Sigmoid colon (tissue), 6 donors: ENCODE measurements at regions not wholly inside any gene's neighbourhood (a gene's known extent, or its start where the extent isn't known, plus 50 kb on each side); places are given as distances from the start of the nearest gene placed in this dataset.

Experiments used
- DNase-seq: peaks from one replicate; pipeline ENCODE4 v3.0.0-alpha.2; 2019
- H3K27ac ChIP-seq, 4 donors: fragments of 200-600 bp; sonication (generic); one replicate each; pipeline ENCODE4 v1.5.1; 2016 to 2019; ENCODE audit warnings: mild to moderate bottlenecking in 1 of 4
- H3K27me3 ChIP-seq, 3 donors: fragments of 200-600 bp; sonication (generic); one replicate each; pipeline ENCODE4 v1.5.1; 2019; ENCODE audit warnings: mild to moderate bottlenecking in 1 of 3
- H3K36me3 ChIP-seq, 4 donors: fragments of 200-600 bp; sonication (generic); one replicate each; pipeline ENCODE4 v1.5.1; 2016 to 2019
- H3K4me1 ChIP-seq, 4 donors: fragments of 200-600 bp; sonication (generic); one replicate each; pipeline ENCODE4 v1.5.1; 2017 to 2019
- H3K4me3 ChIP-seq, 4 donors: fragments of 200-600 bp; sonication (generic); one replicate each; pipeline ENCODE4 v1.5.1; 2017 to 2019; ENCODE audit warnings: mild to moderate bottlenecking in 2 of 4, moderate library complexity in 1 of 4
- H3K9me3 ChIP-seq, 4 donors: fragments of 200-600 bp in 3 of 4; sonication (generic) in 3 of 4; one replicate each; pipeline versions ENCODE4 v1.5.1 to v1.6.1; 2013 to 2019
- EP300 ChIP-seq, 4 donors: sonication (generic); formaldehyde crosslinking; IDR thresholded peaks; one replicate each; pipeline ENCODE4 v1.6.1; 2017; ENCODE audit warnings: antibody characterized with exemption in 4 of 4
- POLR2A ChIP-seq, 2 donors: fragments of 450-650 bp; IDR thresholded peaks; one replicate each; pipeline ENCODE4 v1.6.1; 2016; ENCODE audit warnings: antibody characterized with exemption in 2 of 2, mild to moderate bottlenecking in 2 of 2, moderate library complexity in 2 of 2
- POLR2AphosphoS5 ChIP-seq, 4 donors: sonication (generic); formaldehyde crosslinking; IDR thresholded peaks; one replicate each; pipeline ENCODE4 v1.6.1; 2017; ENCODE audit warnings: antibody characterized with exemption in 4 of 4
- WGBS, 2 donors: extraction: QIAGEN DNeasy Blood & Tissue Kit; methylation state at CpG; one replicate each; pipeline ENCODE4 v1.1.7; 2013; 5-methylcytosine and 5-hydroxymethylcytosine counted together
- intact Hi-C: fragments of 100-400 bp; cut with DNase I; formaldehyde crosslinking; loops from one replicate; pipeline ENCODE4 v1.15.1; 2023
- TF ChIP-seq, protein P1 (sequence below), 4 experiments: fragments of 450-650 bp in 3 of 4; fragments of 200-600 bp in 1 of 4; IDR thresholded peaks; one replicate each; pipeline ENCODE4 v1.5.1; 2016 to 2019; ENCODE audit warnings: antibody characterized with exemption in 4 of 4, mild to moderate bottlenecking in 3 of 4, moderate library complexity in 2 of 4
- donor health status: healthy with polysubstance abuse.
- donor health status: healthy.

DNA sequence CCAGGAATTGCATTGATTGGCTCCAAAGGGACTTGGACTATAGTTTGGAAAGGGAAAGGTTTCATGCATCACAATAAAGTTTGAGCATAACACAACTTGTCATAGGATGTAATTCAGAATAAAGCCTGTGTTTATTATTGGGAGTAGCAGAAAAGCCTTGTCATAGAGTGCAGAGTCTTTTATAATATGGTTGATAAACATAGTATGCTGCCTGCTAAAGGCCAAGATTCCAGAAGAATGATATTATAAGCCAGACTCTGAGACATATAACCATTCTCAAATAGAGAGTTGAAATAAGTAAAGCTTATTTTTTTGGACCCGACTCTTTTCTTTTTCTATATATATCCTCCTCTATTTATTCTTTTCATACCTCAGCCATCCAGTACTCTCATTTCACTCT lies 207.3 kb downstream of the LRIG3 start:
- TF ChIP-seq POLR2A (IDR thresholded peaks at IDR 0.05) (no peak), POLR2AphosphoS5 (IDR thresholded peaks at IDR 0.05) (no peak), EP300 (IDR thresholded peaks at IDR 0.05) (no peak)
- TF ChIP-seq, protein P1, sequence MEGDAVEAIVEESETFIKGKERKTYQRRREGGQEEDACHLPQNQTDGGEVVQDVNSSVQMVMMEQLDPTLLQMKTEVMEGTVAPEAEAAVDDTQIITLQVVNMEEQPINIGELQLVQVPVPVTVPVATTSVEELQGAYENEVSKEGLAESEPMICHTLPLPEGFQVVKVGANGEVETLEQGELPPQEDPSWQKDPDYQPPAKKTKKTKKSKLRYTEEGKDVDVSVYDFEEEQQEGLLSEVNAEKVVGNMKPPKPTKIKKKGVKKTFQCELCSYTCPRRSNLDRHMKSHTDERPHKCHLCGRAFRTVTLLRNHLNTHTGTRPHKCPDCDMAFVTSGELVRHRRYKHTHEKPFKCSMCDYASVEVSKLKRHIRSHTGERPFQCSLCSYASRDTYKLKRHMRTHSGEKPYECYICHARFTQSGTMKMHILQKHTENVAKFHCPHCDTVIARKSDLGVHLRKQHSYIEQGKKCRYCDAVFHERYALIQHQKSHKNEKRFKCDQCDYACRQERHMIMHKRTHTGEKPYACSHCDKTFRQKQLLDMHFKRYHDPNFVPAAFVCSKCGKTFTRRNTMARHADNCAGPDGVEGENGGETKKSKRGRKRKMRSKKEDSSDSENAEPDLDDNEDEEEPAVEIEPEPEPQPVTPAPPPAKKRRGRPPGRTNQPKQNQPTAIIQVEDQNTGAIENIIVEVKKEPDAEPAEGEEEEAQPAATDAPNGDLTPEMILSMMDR (IDR thresholded peaks at IDR 0.05): no peak
- no peaks in the 10 kb centered on the region for H3K27me3 ChIP-seq
- H3K4me3 ChIP-seq: no peak overlapping the region
- no peak for DNase-seq
- H3K9me3 ChIP-seq: no peaks in the 10 kb centered on the region
- H3K36me3 ChIP-seq: no peaks in the 10 kb centered on the region
- no peaks in the 10 kb centered on the region for H3K4me1 ChIP-seq
- H3K27ac ChIP-seq: no peak overlapping the region
- WGBS, 2 donors: 73 to 94% methylated on average over 1 of the region's 1 CpG
- intact Hi-C loops: no loop called here

DNA sequence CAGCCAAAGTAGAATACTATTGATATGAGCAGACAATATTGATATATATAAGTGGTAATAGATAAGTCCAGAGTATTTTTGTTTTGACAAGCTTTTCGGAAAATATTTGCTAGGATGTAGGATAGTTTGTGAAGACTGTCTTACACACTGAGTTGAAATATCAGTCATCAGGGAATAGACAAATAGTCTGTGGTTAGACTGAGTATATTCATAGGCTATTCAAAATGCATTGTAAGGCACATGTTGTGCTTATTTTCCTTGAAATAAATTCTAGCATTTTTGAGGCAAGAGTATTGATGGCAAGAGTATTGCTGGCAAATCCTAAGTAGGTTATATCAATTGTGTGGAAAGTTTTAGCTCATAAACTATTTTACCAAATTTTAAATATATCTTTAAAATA lies 201.1 kb downstream of the LRIG3 start:
- H3K27me3 ChIP-seq: no peaks in the 10 kb centered on the region
- TF ChIP-seq, protein P1 (IDR thresholded peaks at IDR 0.05): no peak
- TF ChIP-seq POLR2A (IDR thresholded peaks at IDR 0.05): no peak
- no peak for TF ChIP-seq EP300 (IDR thresholded peaks at IDR 0.05)
- TF ChIP-seq POLR2AphosphoS5 (IDR thresholded peaks at IDR 0.05): no peak
- intact Hi-C loops: no loop called here
- no peaks in the 10 kb centered on the region for H3K36me3 ChIP-seq
- DNase-seq: no peak
- no peaks in the 10 kb centered on the region for H3K9me3 ChIP-seq
- H3K4me3 ChIP-seq: no peak overlapping the region
- no peak overlapping the region for H3K27ac ChIP-seq
- 90 to 92% methylated on average over 1 of the region's 1 CpG for WGBS, 2 donors
- H3K4me1 ChIP-seq: no peaks in the 10 kb centered on the region

DNA sequence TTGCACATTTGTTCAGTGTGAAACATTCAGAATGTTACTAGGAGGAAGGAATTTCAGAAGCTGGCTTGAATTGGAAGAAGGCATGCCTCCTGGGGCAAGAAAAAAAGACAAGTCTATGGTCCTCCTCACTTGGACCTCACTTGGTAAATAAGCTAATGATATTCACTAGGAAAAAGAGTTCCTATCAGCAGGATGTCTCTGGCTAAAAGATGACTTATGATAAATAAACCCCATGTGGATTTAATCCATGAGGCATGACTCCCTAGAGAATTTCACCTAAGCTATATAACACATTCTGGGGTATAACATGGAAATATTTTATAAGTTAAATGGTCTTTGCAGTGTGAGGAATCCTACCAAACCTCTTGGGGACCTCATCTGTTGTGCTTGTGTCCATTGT lies 199.9 kb downstream of the LRIG3 start:
- Histone ChIP-seq H3K4me3 (no peak overlapping the region), H3K9me3 (no peaks in the 10 kb centered on the region), H3K27ac (no peak overlapping the region), H3K4me1 (no peaks in the 10 kb centered on the region), H3K36me3 (no peaks in the 10 kb centered on the region), H3K27me3 (no peaks in the 10 kb centered on the region)
- intact Hi-C loops: no loop called here
- DNase-seq: no peak
- TF ChIP-seq, protein P1 (IDR thresholded peaks at IDR 0.05): no peak
- no peak for TF ChIP-seq EP300 (IDR thresholded peaks at IDR 0.05)

DNA sequence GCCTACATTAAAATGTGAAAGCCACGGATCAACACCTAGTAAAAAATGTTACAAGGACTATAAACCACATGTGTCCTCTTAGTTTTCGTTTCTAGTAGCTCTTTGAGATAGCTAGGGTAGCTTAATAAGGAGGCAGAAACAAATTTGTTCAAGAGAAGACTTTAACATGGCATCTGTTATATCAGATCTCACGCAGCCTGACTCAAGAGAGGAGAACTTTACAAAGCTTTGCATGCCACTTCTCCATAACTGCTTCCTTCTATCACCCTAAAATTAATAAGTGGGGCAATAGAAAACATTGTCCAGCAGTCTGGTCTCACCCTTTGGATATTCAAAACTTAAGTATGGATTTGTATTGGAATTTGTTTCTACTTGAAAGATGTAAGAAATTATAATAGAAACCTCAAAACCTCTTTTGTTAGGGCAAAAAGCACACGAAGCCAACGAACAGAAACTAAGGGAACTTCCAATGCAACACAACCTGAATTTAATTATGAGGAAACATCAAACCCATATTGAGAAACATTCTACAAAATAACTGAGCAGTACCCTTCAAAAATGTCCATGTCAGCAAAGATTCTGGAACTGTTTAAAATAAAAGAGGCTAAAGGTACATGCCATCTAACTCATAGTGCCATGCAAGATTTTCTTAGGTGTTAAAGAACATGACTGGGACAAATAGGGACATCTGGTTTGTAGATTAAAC lies 194.8 kb downstream of the LRIG3 start:
- H3K9me3 ChIP-seq: no peaks in the 10 kb centered on the region
- no peak for TF ChIP-seq POLR2A (IDR thresholded peaks at IDR 0.05)
- TF ChIP-seq, protein P1 (IDR thresholded peaks at IDR 0.05): no peak
- 65 to 69% methylated on average over 5 of the region's 5 CpGs for WGBS, 2 donors
- no peak overlapping the region for H3K4me3 ChIP-seq
- no peaks in the 10 kb centered on the region for H3K4me1 ChIP-seq
- no peaks in the 10 kb centered on the region for H3K36me3 ChIP-seq
- H3K27me3 ChIP-seq: no peaks in the 10 kb centered on the region
- intact Hi-C loops: no loop called here
- no peak for DNase-seq
- no peak overlapping the region for H3K27ac ChIP-seq

DNA sequence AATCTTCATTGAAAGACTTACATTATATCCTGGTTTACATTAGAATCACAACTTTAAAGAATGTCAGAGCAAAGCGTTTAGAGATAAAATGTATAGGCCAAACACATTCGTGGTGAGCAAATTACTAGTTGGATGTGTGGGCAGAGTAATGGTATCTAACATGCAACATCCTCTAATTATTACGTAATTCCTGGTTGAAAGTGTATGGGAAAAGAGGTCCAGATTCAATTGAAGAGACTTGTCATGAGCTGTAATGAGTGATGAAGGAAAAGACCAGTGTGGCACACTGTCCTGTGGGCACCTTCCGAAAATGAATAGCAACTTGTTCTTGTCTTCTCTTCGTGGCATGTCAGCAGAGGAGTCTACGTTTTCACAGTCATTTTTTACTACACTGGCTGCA lies 192.8 kb downstream of the LRIG3 start:
- Histone ChIP-seq H3K27me3 (no peaks in the 10 kb centered on the region), H3K27ac (no peak overlapping the region), H3K9me3 (no peaks in the 10 kb centered on the region), H3K4me3 (no peak overlapping the region), H3K4me1 (no peaks in the 10 kb centered on the region), H3K36me3 (no peaks in the 10 kb centered on the region)
- intact Hi-C loops: no loop called here
- DNase-seq: no peak
- 77 to 81% methylated on average over 6 of the region's 6 CpGs for WGBS, 2 donors
- no peak for TF ChIP-seq POLR2AphosphoS5 (IDR thresholded peaks at IDR 0.05)
